ENCODE measurements at regions not wholly inside any gene's neighbourhood (a gene's known extent, or its start where the extent isn't known, plus 50 kb on each side); places are given as distances from the start of the nearest gene placed in this dataset.
"Not testable (repeated sequence)": the region's sequence is repeated elsewhere in the genome, so short reads cannot be mapped to it uniquely, and the experiment has no call there.

GRCh38 chr11:23869671-23870070 lies 627.2 kb upstream of the LUZP2 start:
- Histone ChIP-seq H2AFZ (ENCODE audit: low read depth, low read length) (no peak overlapping the region), H3K4me3 (ENCODE audit: low read length) (no peak overlapping the region), H4K20me1 (ENCODE audit: insufficient read depth, low read length) (no peaks in the 10 kb centered on the region), H3K27ac (ENCODE audit: low read length) (no peak overlapping the region), H3K4me1 (ENCODE audit: low read length) (no peaks in the 10 kb centered on the region), H3K79me2 (ENCODE audit: low read length) (no peaks in the 10 kb centered on the region), H3K36me3 (replicated peaks; ENCODE audit: low read depth, low read length) (no peaks in the 10 kb centered on the region), H3K27me3 (ENCODE audit: low read depth, low read length) (no peaks in the 10 kb centered on the region), H3K4me2 (ENCODE audit: low read length) (no peak overlapping the region), H3K9ac (ENCODE audit: low read length) (no peak overlapping the region), H3K9me3 (ENCODE audit: insufficient read depth, low read length) (peaks cover 6% of the 10 kb centered on the region; the same call in 1 of the 2 replicates)
- TF ChIP-seq CTCF (IDR thresholded peaks at IDR 0.05; ENCODE audit: low read depth, low read length) (no peak), EZH2phosphoT487 (IDR thresholded peaks at IDR 0.05; ENCODE audit: low read depth) (no peak)

DNA sequence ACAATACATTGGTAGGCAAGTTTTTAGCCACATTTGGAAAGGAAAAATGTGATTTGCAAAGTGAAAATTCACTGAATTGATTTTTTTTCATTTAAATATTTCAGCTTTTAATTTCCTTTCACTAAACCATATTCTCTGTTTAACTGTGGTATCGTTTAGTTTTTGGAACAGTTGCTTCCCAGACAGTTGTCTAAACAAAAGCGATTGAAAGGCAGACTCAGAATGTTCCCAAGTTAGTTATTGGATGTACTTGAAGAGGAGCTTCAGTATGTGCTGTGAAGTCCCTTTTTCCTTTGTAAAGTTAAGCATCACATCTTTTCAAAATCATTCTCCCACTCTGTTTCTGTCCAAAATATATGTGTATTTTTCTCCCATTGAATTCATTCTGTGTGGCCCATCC lies 623.4 kb upstream of the LUZP2 start:
- Histone ChIP-seq H2AFZ (ENCODE audit: low read depth, low read length) (no peak overlapping the region), H3K4me2 (ENCODE audit: low read length) (no peak overlapping the region), H3K36me3 (replicated peaks; ENCODE audit: low read depth, low read length) (no peaks in the 10 kb centered on the region), H3K4me1 (ENCODE audit: low read length) (no peaks in the 10 kb centered on the region), H3K4me3 (ENCODE audit: low read length) (no peak overlapping the region), H3K9me3 (ENCODE audit: insufficient read depth, low read length) (peaks cover 6% of the 10 kb centered on the region; the same call in 1 of the 2 replicates), H3K27ac (ENCODE audit: low read length) (no peak overlapping the region), H3K27me3 (ENCODE audit: low read depth, low read length) (no peaks in the 10 kb centered on the region), H3K9ac (ENCODE audit: low read length) (no peak overlapping the region), H3K79me2 (ENCODE audit: low read length) (no peaks in the 10 kb centered on the region), H4K20me1 (ENCODE audit: insufficient read depth, low read length) (no peaks in the 10 kb centered on the region)
- TF ChIP-seq EZH2phosphoT487 (IDR thresholded peaks at IDR 0.05; ENCODE audit: low read depth) (no peak), CTCF (IDR thresholded peaks at IDR 0.05; ENCODE audit: low read depth, low read length) (no peak)

DNA sequence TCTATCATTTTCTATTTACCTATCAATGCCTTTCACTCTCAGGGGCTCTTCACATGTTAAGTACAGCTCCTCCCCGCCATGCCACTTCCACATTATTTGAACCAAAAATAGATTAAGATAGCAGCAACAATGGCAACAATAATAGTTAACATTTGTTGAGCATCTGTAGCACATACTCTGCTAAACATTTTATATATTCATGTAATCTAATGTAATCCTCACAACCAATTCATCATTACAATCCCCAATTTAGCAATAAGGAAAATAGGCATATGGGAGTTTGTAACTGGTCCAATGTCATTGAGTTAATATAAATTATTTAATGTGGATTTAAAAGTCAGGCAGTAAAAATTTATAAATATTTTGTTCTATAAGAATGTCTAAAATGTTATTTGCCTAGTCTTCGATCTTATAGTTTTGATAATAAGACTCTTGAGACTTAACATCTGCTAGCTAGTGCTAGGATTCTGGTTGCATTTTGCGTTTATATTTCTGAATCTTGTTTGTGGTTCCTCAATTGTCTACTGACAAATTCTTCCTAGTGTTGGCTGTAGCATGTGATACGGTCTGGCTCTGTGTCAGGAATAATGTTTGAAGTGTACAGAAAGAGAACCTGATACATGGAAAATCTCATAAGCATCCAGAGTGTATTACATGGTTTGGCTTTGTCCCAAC lies 621.5 kb upstream of the LUZP2 start:
- Histone ChIP-seq H3K27ac (ENCODE audit: low read length) (no peak overlapping the region), H3K4me1 (ENCODE audit: low read length) (no peaks in the 10 kb centered on the region), H2AFZ (ENCODE audit: low read depth, low read length) (no peak overlapping the region), H3K27me3 (ENCODE audit: low read depth, low read length) (no peaks in the 10 kb centered on the region), H3K4me3 (ENCODE audit: low read length) (no peak overlapping the region), H3K36me3 (replicated peaks; ENCODE audit: low read depth, low read length) (no peaks in the 10 kb centered on the region), H3K9me3 (ENCODE audit: insufficient read depth, low read length) (no peaks in the 10 kb centered on the region), H4K20me1 (ENCODE audit: insufficient read depth, low read length) (no peaks in the 10 kb centered on the region), H3K9ac (ENCODE audit: low read length) (no peak overlapping the region), H3K79me2 (ENCODE audit: low read length) (no peaks in the 10 kb centered on the region), H3K4me2 (ENCODE audit: low read length) (no peak overlapping the region)
- TF ChIP-seq EZH2phosphoT487 (IDR thresholded peaks at IDR 0.05; ENCODE audit: low read depth) = no peak
- TF ChIP-seq CTCF (IDR thresholded peaks at IDR 0.05; ENCODE audit: low read depth, low read length) = no peak

DNA sequence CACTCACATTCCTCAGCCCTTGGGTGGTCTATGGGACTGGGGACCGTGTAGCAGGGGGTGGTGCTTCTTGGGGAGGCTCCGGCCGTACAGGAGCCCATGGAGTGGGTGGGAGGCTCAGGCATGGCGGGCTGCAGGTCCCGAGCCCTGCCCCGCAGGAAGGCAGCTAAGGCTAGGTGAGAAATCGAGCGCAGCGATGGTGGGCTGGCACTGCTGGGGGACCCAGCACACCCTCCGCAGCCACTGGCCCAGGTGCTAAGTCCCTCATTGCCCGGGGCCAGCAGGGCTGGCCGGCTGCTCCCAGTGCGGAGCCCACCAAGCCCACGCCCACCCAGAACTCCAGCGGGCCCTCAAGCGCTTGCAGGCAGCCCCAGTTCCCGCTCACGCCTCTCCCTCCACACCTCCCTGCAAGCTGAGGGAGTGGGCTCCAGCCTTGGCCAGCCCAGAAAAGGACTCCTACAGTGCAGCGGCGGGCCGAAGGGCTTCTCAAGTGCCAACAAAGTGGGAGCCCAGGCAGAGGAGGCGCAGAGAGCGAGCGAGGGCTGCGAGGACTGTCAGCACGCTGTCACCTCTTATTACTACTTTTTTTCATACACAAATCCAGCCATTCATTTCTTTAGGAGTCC lies 613.3 kb upstream of the LUZP2 start:
- not testable (repeated sequence) for H4K20me1 ChIP-seq (ENCODE audit: insufficient read depth, low read length); H3K4me3 ChIP-seq (ENCODE audit: low read length); H3K4me2 ChIP-seq (ENCODE audit: low read length); H3K9ac ChIP-seq (ENCODE audit: low read length); H3K4me1 ChIP-seq (ENCODE audit: low read length); H3K36me3 ChIP-seq (replicated peaks; ENCODE audit: low read depth, low read length); H3K79me2 ChIP-seq (ENCODE audit: low read length); H3K9me3 ChIP-seq (ENCODE audit: insufficient read depth, low read length); H2AFZ ChIP-seq (ENCODE audit: low read depth, low read length); H3K27ac ChIP-seq (ENCODE audit: low read length); H3K27me3 ChIP-seq (ENCODE audit: low read depth, low read length)
